ENCODE measurements at regions not wholly inside any gene's neighbourhood (a gene's known extent, or its start where the extent isn't known, plus 50 kb on each side); places are given as distances from the start of the nearest gene placed in this dataset.

DNA sequence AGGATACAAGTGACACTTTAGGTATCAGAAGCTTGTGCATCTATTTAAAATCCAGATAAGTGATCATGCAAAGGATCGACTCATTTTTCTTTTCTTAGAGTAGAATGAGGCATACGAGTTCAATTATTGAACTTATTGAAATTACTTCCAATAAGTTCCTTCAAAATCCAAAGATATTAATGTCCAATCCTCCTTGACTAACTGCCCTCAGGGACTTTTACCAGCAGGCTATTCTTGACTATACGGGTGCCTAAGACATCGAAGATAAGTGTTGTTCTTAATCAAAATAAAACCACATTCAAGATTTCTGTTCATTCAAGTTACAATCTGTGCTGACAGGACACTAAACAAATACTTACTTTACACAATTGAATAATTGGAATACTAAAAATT lies 74.5 kb upstream of the SP4 start:
- Histone ChIP-seq H3K4me3 (no peak overlapping the region), H4K20me1 (ENCODE audit: insufficient read depth, poor library complexity, severe bottlenecking) (no peaks in the 10 kb centered on the region), H3K9me3 (ENCODE audit: low read depth) (no peaks in the 10 kb centered on the region), H3K27ac (no peak overlapping the region), H3K9me2 (replicated peaks; ENCODE audit: insufficient read depth) (no peaks in the 10 kb centered on the region), H2AFZ (no peak overlapping the region), H3K36me3 (replicated peaks; ENCODE audit: insufficient read depth, low read depth) (no peaks in the 10 kb centered on the region), H3K4me2 (no peak overlapping the region), H3K27me3 (no peaks in the 10 kb centered on the region), H3K4me1 (ENCODE audit: insufficient read depth) (no peaks in the 10 kb centered on the region), H3K79me2 (no peaks in the 10 kb centered on the region)
- TF ChIP-seq EZH2 (IDR thresholded peaks at IDR 0.05; ENCODE audit: borderline replicate concordance) (no peak), CTCF (IDR thresholded peaks at IDR 0.05; ENCODE audit: poor library complexity) (no peak), EZH2phosphoT487 (IDR thresholded peaks at IDR 0.05; ENCODE audit: low read depth, severe bottlenecking, unreplicated experiment) (no peak)
- WGBS (ENCODE audit: low lambda C conversion rate, missing lambda C conversion rate) = 87% methylated on average over 4 of the region's 4 CpGs
- DNase-seq (ENCODE audit: low spot score) = no peak

DNA sequence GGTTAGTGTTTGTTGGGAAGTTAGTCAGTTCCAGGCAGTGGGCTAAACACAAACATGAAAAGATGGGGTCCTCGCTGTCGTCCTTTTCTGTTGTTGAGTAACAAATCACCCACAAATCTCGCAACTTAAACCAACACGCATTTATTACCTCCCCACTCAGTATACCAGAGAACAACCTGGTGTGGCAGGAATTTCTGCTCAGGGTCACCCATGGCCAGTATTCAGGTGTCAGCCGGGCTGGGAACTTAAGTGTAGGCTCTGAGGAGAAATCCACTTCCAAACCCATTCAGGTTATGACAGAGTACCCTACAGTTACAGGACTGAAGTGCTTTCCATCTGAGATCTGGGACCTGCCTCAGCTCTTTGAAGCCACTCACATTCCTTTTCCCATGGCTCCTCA lies 73.6 kb upstream of the SP4 start:
- Histone ChIP-seq H3K27me3 (no peaks in the 10 kb centered on the region), H3K9me2 (replicated peaks; ENCODE audit: insufficient read depth) (no peaks in the 10 kb centered on the region), H3K4me3 (no peak overlapping the region), H3K4me1 (ENCODE audit: insufficient read depth) (no peaks in the 10 kb centered on the region), H3K36me3 (replicated peaks; ENCODE audit: insufficient read depth, low read depth) (no peaks in the 10 kb centered on the region), H3K79me2 (no peaks in the 10 kb centered on the region), H2AFZ (no peak overlapping the region), H3K27ac (no peak overlapping the region), H3K4me2 (no peak overlapping the region), H3K9me3 (ENCODE audit: low read depth) (no peaks in the 10 kb centered on the region), H4K20me1 (ENCODE audit: insufficient read depth, poor library complexity, severe bottlenecking) (no peaks in the 10 kb centered on the region)
- WGBS (ENCODE audit: low lambda C conversion rate, missing lambda C conversion rate) = 88% methylated on average over 5 of the region's 5 CpGs
- DNase-seq (ENCODE audit: low spot score) = no peak
- TF ChIP-seq CTCF (IDR thresholded peaks at IDR 0.05; ENCODE audit: poor library complexity) = no peak
- no peak for TF ChIP-seq EZH2 (IDR thresholded peaks at IDR 0.05; ENCODE audit: borderline replicate concordance)
- no peak for TF ChIP-seq EZH2phosphoT487 (IDR thresholded peaks at IDR 0.05; ENCODE audit: low read depth, severe bottlenecking, unreplicated experiment)

GRCh38 chr7:21355406-21355874 lies 72.4 kb upstream of the SP4 start:
- Histone ChIP-seq H3K36me3 (replicated peaks; ENCODE audit: insufficient read depth, low read depth) (no peaks in the 10 kb centered on the region), H3K9me3 (ENCODE audit: low read depth) (no peaks in the 10 kb centered on the region), H3K27ac (no peak overlapping the region), H3K79me2 (no peaks in the 10 kb centered on the region), H3K27me3 (no peaks in the 10 kb centered on the region), H3K4me1 (ENCODE audit: insufficient read depth) (no peaks in the 10 kb centered on the region), H3K9me2 (replicated peaks; ENCODE audit: insufficient read depth) (no peaks in the 10 kb centered on the region), H4K20me1 (ENCODE audit: insufficient read depth, poor library complexity, severe bottlenecking) (no peaks in the 10 kb centered on the region), H2AFZ (no peak overlapping the region), H3K4me2 (no peak overlapping the region), H3K4me3 (no peak overlapping the region)
- TF ChIP-seq CTCF (IDR thresholded peaks at IDR 0.05; ENCODE audit: poor library complexity) (no peak), EZH2phosphoT487 (IDR thresholded peaks at IDR 0.05; ENCODE audit: low read depth, severe bottlenecking, unreplicated experiment) (no peak), EZH2 (IDR thresholded peaks at IDR 0.05; ENCODE audit: borderline replicate concordance) (no peak)
- WGBS (ENCODE audit: low lambda C conversion rate, missing lambda C conversion rate) = 75% methylated on average over 2 of the region's 2 CpGs
- DNase-seq (ENCODE audit: low spot score) = no peak

- Histone ChIP-seq H3K27ac (no peak overlapping the region), H3K9me2 (replicated peaks; ENCODE audit: insufficient read depth) (no peaks in the 10 kb centered on the region), H3K4me2 (no peak overlapping the region), H3K9me3 (ENCODE audit: low read depth) (no peaks in the 10 kb centered on the region), H4K20me1 (ENCODE audit: insufficient read depth, poor library complexity, severe bottlenecking) (no peaks in the 10 kb centered on the region), H3K4me1 (ENCODE audit: insufficient read depth) (no peaks in the 10 kb centered on the region), H3K27me3 (no peaks in the 10 kb centered on the region), H2AFZ (no peak overlapping the region), H3K4me3 (no peak overlapping the region), H3K36me3 (replicated peaks; ENCODE audit: insufficient read depth, low read depth) (no peaks in the 10 kb centered on the region), H3K79me2 (no peaks in the 10 kb centered on the region)
- DNase-seq (ENCODE audit: low spot score) = no peak
- no peak for TF ChIP-seq EZH2phosphoT487 (IDR thresholded peaks at IDR 0.05; ENCODE audit: low read depth, severe bottlenecking, unreplicated experiment)
- TF ChIP-seq CTCF (IDR thresholded peaks at IDR 0.05; ENCODE audit: poor library complexity) = no peak
- no peak for TF ChIP-seq EZH2 (IDR thresholded peaks at IDR 0.05; ENCODE audit: borderline replicate concordance)
These were observed 71.3 kb upstream of the SP4 start for GRCh38 chr7:21356616-21357015.
